ENCODE measurements at regions not wholly inside any gene's neighbourhood (a gene's known extent, or its start where the extent isn't known, plus 50 kb on each side); places are given as distances from the start of the nearest gene placed in this dataset.
A peak's percentile ranks its signal among the peaks of the same experiment; 100 is the strongest.
"Not testable (repeated sequence)": the region's sequence is repeated elsewhere in the genome, so short reads cannot be mapped to it uniquely, and the experiment has no call there.

DNA sequence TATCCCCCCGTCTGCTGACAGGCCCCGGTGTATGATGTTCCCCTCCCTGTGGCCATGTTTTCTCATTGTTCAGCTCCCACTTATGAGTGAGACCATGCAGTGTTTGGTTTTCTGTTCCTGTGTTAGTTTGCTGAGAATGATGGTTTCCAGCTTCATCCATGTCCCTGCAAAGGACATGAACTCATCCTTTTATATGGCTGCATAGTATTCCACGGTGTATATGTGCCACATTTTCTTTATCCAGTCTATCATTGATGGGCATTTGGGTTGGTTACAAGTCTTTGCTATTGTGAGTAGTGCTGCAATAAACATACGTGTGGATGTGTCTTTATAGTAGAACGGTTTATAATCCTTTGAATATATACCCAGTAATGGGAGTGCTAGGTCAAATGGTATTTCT lies 244.7 kb downstream of the NEBL start:
- DNase-seq: not testable (repeated sequence)

DNA sequence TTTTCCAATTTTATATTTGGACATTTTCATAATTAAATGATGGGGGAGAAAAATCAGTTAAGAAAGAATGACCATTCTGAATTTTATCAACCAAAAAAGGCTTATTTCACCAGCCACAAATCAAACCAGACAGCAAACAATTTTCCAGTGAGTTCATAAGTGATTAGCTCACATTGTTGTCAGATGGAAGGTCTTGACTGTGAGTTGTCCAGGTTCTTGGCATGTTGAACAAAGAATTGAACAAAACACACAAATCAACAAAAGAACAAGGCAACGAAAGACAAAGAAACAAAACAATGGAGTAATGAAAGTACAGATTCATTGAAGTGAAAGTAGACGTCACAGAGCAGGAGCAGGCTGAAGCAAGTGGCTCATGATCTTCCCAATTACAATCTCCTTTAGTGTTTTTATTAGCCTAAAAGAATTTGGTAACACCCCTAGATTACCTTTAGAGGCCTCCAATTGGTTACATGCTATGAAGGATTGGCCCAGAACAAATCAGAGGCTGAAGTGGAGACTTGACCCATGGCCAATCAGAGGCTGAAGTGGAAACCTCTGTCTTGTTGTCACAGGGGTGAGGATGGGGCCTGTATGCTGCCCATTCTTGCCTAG lies 248.7 kb downstream of the NEBL start:
- no peak for DNase-seq

DNA sequence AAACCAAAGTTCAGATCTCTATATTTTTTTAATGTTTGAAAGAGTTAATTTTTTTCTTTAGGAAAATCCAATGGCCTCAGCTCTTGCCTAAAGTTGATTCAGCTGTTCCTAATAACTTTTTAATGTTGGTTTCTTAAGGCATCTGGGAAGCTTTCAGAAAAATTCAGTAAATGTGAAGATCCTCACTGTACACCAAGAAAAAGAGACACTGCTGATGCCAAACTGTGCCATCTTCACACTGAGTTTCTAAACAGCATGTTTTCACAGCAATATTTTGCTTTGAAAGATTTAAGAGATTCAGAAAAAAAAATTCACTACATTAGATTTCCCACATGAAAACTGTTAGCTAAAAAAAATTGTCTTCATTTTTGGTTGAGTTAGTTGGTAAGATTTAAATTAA lies 249.4 kb downstream of the NEBL start:
- no peak for DNase-seq

DNA sequence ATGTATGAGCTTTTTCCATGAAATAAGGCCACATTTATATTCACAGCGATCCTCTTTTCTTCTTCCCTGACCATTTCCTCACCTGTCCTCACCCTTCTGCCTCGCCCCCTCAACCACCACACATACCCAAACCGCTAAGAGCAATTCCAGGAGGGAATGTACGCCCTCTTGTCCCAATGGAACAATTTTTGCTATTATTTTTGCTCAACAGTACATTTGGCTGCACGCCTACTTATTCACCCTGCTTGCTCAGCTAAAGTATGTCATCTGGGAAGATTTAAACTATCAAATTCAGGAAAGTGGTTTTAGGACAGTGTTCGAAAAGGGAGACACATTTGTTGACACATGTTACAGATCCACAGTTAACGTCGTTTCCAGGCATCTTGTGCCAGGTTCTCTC lies 252.7 kb downstream of the NEBL start:
- DNase-seq: no peak

DNA sequence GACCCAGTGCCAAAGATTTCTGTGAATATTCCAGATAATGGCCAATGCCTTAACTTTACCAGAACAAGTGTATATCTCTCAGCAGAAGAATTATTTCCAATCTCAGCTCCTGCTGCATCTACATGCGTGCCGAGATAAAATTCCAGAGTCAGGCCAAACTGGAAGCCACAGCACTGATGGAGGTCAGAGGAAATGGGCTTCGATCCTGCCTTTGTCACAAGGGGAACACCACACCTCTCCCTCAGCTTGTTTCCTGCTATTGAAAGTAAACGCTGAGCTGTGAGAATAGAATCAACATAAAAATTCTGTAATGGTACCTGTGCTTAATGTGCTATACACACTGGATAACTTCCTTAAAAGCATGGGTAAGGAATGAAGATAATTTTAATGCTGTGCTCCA lies 255.5 kb downstream of the NEBL start:
- DNase-seq: no peak

DNA sequence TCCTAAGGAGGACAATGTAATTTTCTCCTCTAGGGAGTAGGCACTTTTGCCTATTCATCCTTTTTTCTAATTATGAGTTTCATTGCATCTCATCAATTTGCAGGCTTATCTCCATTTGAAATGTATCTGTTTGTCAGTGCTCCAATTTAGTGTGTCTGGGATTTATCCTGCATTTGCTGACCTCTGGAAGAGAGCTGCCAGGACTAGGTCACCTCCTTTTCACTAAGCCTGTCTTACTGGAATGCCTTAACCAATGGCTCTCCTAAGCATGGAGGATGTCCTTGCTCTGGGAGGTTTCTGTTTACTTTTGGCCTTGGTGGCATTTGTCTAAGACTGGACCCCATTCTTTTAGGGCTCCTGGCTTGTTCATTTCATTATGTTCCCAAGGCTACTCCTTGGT lies 261.5 kb downstream of the NEBL start:
- no peak for DNase-seq

DNA sequence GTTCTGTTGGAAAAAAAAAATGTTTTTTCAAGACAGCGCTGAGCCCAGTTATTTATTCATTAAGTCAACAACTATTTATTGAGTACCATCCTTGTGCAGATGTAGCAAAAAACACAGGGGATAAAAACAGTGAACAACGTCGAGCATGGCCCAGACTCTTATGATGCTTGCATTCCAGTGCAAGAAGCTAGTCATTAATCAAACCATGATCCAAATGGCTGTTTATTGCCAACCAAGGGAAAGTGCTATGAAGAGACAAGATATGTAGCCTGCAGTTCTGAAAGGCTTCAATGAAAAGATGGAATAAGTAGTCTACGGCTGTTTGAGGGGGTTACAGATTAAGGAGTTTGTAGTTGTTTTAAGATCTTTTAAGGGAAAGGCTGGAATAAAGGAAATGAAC lies 262.3 kb downstream of the NEBL start:
- DNase-seq: no peak

DNA sequence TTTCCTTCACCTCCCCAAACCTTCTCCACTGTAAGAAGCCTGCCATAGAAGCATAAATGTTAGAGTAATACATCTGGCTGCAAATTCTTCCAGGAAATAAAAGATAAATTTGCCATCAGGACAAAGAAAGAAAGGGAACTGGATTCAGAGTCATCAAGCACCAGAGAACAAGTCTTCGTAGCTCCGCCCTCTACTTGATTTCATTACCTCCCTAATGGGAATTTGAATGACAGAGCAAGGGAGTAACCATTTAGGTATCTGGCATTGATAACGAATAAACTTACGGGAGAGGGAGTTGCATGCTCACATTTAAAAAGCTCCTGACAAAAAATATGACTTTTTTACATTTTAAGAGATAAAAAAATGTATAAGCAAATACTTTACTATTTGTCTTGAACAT lies 263.4 kb downstream of the NEBL start:
- no peak for DNase-seq

DNA sequence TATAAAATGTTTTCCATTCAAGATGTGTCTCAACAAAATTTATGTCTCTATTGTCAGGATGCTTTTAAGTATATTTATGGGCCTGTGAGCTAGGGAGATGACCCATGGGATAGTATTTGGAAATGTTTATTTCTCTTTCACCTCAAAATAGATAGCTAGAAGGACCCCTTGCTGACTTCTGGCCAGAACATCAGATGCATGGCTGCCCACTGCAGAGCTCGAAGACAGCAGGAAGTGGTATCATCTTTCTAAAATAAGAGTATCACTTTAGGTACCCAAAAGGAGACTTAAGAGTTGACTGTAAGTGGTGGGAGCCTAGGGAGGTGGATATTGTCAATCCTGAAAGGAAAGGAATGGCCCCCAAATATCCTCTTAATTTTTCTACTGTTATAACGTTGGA lies 264.4 kb downstream of the NEBL start:
- DNase-seq: no peak

DNA sequence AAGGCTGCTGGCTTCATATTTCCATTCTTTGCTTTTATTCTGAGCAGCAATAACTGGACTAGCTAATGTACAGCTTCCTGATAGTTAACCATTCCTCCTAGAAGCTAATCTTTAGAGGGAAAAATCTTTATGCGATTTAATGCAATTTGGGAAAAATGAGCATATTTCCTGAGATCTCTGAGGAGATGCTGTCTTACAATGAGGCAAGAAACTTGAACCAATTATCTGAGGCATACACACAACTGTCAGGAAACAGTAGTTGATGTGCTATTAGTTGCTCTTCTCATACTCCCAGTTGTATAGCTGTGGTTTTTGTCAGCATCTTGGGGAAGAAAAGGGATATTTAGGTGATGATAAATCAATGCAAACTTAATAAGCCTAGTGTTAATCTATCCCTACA lies 265.9 kb downstream of the NEBL start:
- DNase-seq: no peak

DNA sequence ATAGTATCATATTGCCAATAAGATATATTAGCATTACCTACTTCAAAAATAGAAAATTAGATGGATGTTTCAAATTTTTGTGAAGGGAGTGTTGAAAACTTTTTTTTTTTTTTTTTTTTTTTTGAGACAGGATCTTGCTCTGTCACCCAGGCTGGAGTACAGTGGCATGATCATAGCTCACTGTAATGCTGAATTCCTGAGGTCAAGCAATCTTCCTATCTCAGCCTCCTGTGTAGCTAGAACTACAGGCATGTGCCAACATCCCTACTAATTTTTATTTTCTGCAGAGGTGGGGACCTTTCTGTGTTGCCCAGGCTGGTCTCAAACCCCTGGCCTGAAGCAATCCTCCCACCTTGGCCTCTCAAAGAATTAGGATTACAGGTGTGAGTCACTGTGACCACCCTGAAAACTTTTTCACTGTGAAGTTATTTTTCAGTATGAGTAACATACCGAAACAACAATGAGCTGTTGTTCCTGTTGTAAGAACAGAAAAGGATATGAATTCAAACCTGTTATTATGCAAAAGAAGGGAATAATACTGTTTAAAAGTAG lies 266.9 kb downstream of the NEBL start:
- DNase-seq: peak; percentile 18

DNA sequence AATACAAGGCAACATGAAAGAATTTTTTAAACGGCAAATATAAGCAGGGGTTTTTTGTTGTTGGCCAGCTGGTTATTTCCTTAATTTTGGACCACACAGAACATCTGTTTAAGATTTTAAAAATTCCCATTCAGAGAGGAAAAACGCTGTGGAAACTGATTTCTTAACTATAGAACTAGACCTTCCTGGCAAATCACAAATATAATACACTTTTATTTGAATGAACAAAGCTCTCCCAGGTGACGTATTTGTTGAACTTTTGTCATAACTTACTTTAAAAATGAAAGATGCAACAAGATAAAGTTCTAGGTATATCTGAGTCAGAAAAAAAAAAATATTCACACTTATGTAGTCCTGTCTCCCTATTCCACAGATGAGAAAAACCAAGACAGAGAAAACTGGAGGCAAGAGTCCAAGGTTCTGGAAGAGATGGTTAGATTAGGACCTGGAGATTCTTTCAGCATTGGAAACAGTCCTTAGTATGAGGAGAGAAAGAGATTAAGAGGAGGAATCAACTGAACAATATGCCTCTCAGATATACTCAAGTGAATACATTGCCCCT lies 269.1 kb downstream of the NEBL start:
- DNase-seq: no peak

DNA sequence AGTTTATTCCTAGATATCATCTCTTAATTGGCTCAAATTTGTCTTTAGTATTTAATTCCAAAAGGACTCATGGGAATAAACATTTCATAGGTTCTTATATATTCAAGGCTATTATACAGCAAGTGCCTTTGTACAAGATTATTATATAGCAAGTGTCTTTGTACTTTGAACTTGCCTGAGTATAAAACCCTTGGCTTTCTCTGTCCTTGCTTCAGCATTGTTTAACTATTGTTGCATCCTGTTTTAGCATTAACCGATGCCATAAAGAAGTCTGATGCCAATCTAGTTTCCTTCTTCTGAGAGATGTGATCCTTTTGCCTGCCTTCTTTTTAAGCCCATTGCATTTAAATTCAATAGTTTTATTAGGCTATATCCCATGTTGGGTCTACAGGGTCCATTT lies 270.0 kb downstream of the NEBL start:
- no peak for DNase-seq

DNA sequence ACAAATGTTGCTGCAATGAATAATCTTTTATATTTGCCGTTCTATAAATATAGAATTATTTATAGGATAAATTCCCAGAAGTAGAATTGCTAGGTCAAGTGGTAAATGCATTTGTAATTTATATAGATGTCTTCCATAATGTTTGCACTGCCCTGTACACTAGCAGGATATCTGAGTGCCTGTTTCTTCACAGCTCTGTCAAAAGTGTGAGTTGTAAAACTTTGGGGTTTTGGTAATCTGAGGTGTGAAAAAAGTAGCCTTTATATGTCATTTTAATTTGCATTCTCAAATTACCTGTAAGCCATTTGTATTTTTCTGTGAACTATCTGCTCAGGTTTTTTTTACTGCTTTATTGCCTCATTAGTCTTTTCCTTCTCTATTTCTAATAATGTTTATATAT lies 271.2 kb downstream of the NEBL start:
- DNase-seq: no peak

DNA sequence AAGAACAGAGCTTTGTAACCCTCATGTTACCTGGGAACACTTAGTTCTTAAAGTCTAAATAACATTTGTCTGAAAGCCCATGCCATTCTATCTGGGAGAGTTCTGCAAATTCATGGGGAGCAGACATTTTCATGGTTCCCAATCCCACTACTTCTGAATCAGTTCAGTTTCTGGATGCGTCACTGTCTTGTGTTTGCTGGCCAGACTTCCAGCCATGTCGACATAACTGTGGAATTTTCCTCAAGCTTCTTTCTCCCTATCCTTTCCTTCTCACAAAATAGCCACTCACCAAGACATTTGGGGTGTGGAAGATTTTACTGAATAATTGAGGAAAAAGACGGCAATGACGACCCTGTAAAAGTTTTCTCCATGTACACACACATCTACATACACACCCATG lies 272.5 kb downstream of the NEBL start:
- DNase-seq: no peak

DNA sequence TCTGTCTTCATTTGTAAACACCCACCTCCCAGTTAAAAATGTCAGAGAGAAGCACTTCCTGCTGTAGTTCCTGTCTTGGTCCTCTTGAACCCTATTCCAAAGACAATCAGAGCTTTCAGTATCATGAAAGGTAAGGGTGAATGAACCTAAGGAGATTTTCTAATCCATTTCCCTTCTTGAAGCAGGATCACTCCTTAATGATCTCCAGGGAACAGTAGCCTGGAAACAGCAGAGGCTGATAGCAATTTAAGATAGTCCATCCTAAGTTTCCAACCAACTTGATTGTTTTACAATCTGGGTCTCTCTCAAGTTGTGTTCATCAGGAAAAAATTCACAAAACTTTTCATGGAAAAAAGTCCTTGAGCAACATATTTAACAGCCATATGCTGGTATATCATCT lies 273.6 kb downstream of the NEBL start:
- no peak for DNase-seq

DNA sequence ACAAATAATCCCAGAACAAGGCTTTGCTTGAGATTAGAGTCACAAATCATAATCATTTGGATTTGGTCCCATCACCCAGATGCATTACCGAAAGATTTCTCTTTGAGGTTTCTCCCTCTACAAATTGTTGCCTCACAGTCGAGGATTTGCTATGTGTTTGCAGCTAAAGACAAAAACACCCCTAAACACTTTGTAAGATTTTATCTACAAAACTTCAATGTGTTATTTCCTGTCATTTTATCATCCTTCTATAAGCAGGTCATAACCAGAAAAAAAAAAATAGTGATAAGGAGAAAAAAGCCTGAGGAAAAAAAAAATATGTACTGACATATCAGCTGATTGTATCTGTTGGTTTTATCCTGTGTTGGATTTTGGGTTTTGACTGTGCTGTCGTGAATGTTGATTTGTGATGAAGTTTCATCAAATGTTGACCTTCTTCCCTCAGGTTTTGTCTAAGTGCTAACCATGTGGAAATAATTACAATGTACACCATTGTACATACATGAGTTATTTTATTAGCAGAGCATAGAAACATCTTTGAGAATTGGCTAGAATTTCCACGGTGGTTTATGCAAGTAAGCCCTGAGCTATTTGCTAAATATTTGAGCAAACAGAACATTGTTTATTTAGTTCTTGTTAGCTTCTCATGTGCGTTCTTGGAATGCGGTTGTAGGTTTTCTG lies 274.4 kb downstream of the NEBL start:
- no peak for DNase-seq

DNA sequence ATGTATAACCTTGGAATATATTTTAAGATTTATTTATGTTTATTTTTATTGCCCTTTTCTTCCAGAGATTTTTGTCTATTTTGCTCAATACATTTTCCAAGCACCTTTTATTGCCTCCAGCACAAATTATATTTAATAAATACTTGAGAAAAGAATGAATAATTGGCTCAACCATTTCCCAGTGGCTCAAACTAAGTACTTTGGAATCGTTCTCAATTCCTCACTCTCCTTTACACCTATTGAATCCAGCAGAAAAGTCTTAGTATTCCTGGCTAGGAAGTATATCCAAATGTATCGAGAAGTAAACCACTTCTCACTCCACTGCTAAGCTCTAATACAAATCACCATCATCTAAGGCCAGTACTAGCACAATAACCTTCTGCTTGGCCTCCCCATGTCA lies 276.1 kb downstream of the NEBL start:
- DNase-seq: no peak

DNA sequence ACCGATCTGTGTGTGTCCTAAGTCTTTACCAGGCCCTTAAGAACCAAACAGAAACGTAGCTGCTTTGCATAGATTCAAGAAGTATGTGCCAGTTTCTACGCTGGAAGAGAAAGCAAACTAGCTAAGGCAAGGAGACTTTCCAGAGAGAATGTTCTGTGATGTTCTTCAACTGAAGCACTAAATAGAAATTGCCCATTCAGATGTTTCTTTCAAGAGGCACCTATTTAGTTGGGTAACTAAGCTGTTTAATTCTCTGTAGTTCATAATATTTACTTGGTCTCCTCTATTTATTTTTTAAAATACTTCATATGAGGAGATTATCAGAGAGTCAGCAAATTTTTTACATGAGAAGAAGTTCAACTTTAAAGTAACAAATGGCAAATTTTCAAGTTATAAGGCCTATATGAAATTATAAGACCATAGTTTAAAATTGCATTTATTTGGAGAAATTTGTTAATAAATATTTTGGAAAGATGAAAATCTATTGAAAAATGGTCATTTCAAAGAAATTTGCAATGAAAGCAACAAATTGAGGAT lies 279.0 kb downstream of the NEBL start:
- no peak for DNase-seq

DNA sequence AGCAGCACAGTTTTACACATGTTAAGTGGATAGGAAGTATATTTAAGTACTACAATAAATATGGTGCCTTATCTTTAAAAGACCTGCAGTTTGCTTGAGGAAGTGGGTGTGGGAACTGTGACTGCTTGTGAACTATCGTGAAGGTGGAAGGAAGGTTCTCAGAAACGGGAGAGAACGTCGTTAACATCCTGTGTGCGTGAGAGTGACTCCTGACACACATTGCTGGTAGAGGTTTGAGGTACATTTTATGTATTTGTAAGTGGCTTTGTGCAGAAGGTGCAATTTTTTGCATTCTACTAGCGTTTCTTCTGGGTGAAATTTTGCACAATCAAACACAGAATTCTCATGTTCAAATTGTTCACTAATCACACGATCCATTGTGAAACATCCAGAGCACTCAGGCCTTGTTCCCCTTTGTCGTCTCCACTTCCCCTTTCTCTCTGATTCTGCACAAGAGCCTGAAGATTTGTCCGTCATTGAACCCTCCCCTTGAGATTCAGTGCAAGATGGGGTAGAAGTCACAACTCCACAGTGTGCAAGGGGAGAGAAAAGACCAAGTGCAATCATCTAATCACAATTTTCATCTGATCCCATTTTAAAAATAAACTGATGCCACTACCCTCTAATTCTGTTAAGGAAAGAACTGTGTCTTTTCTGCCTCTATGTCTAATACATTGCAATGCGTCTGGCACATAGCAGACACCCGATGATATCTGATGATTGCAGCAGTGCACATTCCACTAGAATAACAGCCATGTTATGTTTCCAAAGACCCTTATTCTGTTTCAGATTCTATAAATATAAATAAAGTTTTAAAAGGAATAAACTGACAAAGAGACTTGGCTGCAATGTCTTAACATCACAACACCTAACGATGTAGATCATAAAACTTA lies 279.9 kb downstream of the NEBL start:
- peak; percentile 0 for DNase-seq

DNA sequence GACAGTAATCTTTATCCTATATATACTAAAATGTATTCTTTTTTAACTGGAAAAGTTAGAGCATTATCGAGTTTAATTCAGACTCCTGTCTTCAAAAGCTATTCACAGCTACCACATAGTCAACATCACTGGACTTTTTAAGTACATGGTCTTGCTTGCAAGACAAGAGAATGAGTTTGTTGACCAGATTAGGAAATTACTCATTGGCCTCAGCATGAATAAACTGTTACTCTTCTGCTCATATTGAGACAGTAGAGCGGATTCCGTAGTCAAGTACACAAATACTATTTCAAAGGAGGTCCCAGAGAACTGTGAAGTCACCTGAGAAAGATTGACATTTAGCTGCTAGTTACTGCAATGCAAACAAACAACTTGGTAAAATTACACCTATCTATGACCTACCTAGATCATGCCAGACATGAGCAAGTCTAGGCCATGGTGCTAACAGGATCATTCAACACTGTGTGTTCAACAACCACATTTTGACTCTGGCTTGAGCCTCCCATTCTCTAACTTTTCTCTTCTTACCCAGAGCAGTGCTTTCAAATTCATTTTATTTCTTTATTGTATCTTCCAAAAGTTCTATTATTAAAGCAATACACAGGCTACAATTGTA lies 280.9 kb downstream of the NEBL start:
- no peak for DNase-seq

DNA sequence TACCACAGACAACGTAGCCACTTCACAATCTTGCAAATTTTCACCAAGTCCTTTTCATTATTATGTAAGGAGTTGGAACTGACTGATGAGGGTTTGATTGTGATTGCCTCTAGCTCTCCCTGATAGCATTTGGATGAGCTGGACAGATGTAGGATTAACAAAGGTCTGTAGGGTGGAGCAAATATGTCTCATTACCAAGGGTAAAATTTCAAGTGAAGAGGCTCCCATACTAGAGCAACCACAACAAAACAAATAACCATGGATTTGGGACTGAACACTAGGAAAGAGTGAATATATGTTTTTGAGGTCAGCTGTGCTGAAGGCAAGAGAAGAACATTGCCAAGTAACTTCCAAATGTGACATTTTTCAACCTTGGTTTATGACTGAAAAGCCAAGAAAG lies 281.7 kb downstream of the NEBL start:
- DNase-seq: no peak

DNA sequence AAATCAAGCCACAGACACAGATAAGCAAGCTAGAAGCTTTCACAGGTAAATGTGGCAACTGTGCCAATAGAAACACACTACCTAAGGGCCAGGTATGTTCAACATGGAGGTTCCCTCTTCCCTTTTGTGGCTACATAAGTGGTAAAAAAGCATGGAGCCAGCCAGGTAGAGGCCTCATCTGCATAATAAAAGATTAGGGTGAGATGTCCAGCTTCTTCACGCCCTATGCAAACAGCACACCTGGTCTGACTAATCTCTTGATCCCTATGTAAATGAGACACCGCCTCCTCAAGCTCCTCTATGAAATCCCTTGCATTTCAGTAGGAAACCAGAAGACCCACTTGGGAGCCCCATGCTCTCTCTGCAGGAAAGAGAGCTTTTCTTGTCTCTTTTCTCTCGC lies 282.2 kb downstream of the NEBL start:
- no peak for DNase-seq
